ENCODE measurements at regions not wholly inside any gene's neighbourhood (a gene's known extent, or its start where the extent isn't known, plus 50 kb on each side); places are given as distances from the start of the nearest gene placed in this dataset.

- TF ChIP-seq CTCF (IDR thresholded peaks at IDR 0.05; ENCODE audit: insufficient read depth, low read depth, low read length, missing control alignments) = no peak
Measured at GRCh38 chrX:10021461-10022272, 54.5 kb downstream of the CLDN34 start.

GRCh38 chrX:10022273-10022541 is 55.0 kb downstream of the CLDN34 start:
- no peak for DNase-seq (ENCODE audit: low read depth)
- no peak for TF ChIP-seq CTCF (IDR thresholded peaks at IDR 0.05; ENCODE audit: insufficient read depth, low read depth, low read length, missing control alignments)
- no peak overlapping the region for H3K4me3 ChIP-seq (ENCODE audit: low read length)

More at GRCh38 chrX:10021461-10022272, 54.5 kb downstream of the CLDN34 start:
- no peak for DNase-seq (ENCODE audit: low read depth)
- no peak overlapping the region for H3K4me3 ChIP-seq (ENCODE audit: low read length)

- no peak for TF ChIP-seq CTCF (IDR thresholded peaks at IDR 0.05; ENCODE audit: insufficient read depth, low read depth, low read length, missing control alignments)
- H3K4me3 ChIP-seq (ENCODE audit: low read length) = no peak overlapping the region
Measured at GRCh38 chrX:10022580-10023245, 55.6 kb downstream of the CLDN34 start.

GRCh38 chrX:10023821-10024220 is 56.7 kb downstream of the CLDN34 start:
- no peak overlapping the region for H3K4me3 ChIP-seq (ENCODE audit: low read length)
- TF ChIP-seq CTCF (IDR thresholded peaks at IDR 0.05; ENCODE audit: insufficient read depth, low read depth, low read length, missing control alignments) = no peak
- DNase-seq (ENCODE audit: low read depth) = no peak

More at GRCh38 chrX:10022580-10023245, 55.6 kb downstream of the CLDN34 start:
- DNase-seq (ENCODE audit: low read depth) = no peak

- no peak for TF ChIP-seq CTCF (IDR thresholded peaks at IDR 0.05; ENCODE audit: insufficient read depth, low read depth, low read length, missing control alignments)
- no peak for DNase-seq (ENCODE audit: low read depth)
- H3K4me3 ChIP-seq (ENCODE audit: low read length) = no peak overlapping the region
Measured at GRCh38 chrX:10025742-10026493, 58.8 kb downstream of the CLDN34 start.

GRCh38 chrX:10028283-10029104 is 61.3 kb downstream of the CLDN34 start:
- no peak overlapping the region for H3K4me3 ChIP-seq (ENCODE audit: low read length)
- no peak for TF ChIP-seq CTCF (IDR thresholded peaks at IDR 0.05; ENCODE audit: insufficient read depth, low read depth, low read length, missing control alignments)
- no peak for DNase-seq (ENCODE audit: low read depth)
